ENCODE measurements at regions not wholly inside any gene's neighbourhood (a gene's known extent, or its start where the extent isn't known, plus 50 kb on each side); places are given as distances from the start of the nearest gene placed in this dataset.

DNA sequence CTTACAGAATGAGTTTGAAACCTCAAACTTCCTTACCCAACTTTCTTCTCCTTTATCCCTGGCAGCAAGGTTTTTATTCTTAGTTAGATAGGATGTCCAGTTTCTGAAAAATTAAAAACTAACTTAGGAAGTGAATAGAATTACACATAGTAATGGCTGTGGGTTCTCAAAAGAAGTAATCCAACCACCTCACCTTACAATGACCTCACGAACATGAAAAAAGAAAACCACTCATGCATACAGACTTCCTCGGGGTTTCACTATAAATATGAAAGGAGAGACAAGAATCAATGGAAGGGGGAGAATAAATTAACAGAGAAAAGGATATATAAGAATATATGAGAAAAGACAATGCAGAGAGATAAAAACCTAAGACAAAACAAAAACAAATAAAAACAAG lies 1044.3 kb upstream of the KLHL29 start:
- Histone ChIP-seq H3K4me3 (replicated peaks; ENCODE audit: low read depth, low read length) (no peak overlapping the region), H3K36me3 (ENCODE audit: control insufficient read depth, insufficient read depth, low read length) (no peaks in the 10 kb centered on the region), H3K27me3 (replicated peaks; ENCODE audit: control insufficient read depth, insufficient read depth, low read length) (no peaks in the 10 kb centered on the region)
- DNase-seq (ENCODE audit: extremely low read depth, insufficient read length) = no peak
- TF ChIP-seq, protein P1, sequence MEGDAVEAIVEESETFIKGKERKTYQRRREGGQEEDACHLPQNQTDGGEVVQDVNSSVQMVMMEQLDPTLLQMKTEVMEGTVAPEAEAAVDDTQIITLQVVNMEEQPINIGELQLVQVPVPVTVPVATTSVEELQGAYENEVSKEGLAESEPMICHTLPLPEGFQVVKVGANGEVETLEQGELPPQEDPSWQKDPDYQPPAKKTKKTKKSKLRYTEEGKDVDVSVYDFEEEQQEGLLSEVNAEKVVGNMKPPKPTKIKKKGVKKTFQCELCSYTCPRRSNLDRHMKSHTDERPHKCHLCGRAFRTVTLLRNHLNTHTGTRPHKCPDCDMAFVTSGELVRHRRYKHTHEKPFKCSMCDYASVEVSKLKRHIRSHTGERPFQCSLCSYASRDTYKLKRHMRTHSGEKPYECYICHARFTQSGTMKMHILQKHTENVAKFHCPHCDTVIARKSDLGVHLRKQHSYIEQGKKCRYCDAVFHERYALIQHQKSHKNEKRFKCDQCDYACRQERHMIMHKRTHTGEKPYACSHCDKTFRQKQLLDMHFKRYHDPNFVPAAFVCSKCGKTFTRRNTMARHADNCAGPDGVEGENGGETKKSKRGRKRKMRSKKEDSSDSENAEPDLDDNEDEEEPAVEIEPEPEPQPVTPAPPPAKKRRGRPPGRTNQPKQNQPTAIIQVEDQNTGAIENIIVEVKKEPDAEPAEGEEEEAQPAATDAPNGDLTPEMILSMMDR (IDR thresholded peaks at IDR 0.05; ENCODE audit: insufficient read depth, low read length, poor library complexity, severe bottlenecking) = no peak

DNA sequence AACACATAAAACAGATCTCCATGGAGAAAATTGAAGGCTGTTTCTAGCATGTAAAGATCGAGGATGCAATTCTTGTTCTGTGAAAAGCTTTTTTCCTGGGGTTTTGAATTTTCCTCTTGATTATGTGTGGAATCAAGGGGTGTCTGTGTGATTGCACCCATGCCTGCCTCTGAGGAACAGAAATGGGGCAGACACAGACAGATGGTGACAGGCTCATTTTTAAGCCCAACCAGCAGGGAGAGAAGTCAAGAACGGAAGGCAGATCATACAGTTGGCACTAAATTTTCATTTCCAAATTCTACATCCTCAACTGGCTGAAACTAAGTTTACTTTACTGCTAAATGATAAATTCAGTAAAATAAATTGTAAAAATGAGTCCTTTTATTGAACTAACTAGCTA lies 1037.7 kb upstream of the KLHL29 start:
- Histone ChIP-seq H3K27me3 (replicated peaks; ENCODE audit: control insufficient read depth, insufficient read depth, low read length) (no peaks in the 10 kb centered on the region), H3K36me3 (ENCODE audit: control insufficient read depth, insufficient read depth, low read length) (no peaks in the 10 kb centered on the region), H3K4me3 (replicated peaks; ENCODE audit: low read depth, low read length) (no peak overlapping the region)
- TF ChIP-seq, protein P1 (IDR thresholded peaks at IDR 0.05; ENCODE audit: insufficient read depth, low read length, poor library complexity, severe bottlenecking) = no peak
- no peak for DNase-seq (ENCODE audit: extremely low read depth, insufficient read length)

DNA sequence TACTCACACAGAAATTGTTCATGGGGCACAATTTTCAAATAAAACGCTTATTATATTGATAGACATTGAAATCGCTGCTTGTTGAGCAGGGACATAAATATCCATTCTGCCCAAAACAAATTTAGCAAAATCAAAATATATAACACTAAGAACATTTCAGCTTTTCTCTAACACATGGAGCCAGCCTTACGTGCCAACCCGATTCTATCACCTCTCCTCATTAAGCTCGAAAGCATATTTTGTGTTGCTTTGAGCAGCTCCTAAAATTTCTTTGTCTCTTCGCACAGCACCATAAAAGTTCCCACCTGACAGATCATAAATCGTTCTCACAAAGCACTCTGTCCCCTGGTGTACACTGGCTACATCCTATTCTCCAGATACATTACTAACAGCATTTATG lies 1034.4 kb upstream of the KLHL29 start:
- TF ChIP-seq, protein P1 (IDR thresholded peaks at IDR 0.05; ENCODE audit: insufficient read depth, low read length, poor library complexity, severe bottlenecking) = no peak
- Histone ChIP-seq H3K36me3 (ENCODE audit: control insufficient read depth, insufficient read depth, low read length) (no peaks in the 10 kb centered on the region), H3K27me3 (replicated peaks; ENCODE audit: control insufficient read depth, insufficient read depth, low read length) (no peaks in the 10 kb centered on the region), H3K4me3 (replicated peaks; ENCODE audit: low read depth, low read length) (no peak overlapping the region)
- DNase-seq (ENCODE audit: extremely low read depth, insufficient read length) = no peak

DNA sequence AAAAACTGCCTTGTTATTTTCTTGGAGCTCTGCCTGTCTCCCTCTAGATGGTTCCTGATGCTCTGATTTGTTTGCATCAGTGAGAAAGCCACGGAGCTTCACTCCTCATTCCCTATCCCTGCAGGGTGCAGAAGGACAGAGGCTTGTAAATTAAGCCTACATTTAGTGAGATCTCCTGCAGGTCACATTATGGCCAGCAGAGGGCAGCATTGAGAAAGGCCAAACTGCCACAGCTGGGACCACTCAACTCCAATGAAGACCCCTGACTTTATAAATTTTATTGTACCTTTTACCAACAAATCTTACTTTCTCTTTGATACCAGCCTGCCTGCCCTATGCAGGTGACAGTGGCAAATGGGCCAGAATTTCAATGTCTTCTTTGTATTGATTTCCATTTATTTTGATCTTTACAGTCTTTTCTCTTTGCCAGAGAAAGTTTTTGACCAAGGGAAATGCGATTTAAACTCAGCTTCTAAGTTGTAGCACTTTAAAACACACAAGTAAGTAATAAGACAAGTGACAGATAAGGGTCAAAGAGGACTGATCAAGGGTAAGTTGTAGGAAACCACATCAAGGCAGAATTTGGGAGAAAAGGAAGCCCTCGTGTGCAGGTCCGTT lies 1029.1 kb upstream of the KLHL29 start:
- Histone ChIP-seq H3K4me3 (replicated peaks; ENCODE audit: low read depth, low read length) (no peak overlapping the region), H3K36me3 (ENCODE audit: control insufficient read depth, insufficient read depth, low read length) (no peaks in the 10 kb centered on the region), H3K27me3 (replicated peaks; ENCODE audit: control insufficient read depth, insufficient read depth, low read length) (no peaks in the 10 kb centered on the region)
- TF ChIP-seq, protein P1 (IDR thresholded peaks at IDR 0.05; ENCODE audit: insufficient read depth, low read length, poor library complexity, severe bottlenecking) = peak; percentile 78
- no peak for DNase-seq (ENCODE audit: extremely low read depth, insufficient read length)

DNA sequence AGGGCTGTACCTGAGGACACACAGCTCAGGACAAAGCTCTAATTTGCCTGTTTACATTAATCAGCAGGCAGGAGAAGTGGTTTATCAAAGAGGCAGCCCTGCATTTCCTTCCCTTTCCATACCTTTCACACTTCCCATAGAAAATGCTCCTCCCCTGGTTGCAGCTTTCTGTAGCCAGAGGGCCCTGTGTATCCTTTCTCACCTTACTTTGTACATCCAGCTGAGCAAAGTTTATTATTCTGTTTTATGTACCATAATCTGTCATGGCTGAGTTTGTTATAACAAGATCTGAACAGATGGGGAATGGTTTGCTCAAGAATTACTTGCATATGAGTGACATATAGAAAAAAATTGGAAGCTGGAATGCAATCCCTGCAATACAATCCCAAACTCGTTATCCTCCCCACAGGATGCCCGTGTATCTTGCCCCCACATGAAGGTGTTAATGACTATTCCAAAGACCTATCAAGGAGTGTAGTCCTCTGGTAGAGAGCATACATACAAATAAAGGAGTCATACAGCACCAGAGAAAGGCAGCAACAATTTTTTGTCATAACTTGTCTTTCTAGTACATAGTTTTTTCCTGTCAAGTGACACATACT lies 1025.8 kb upstream of the KLHL29 start:
- no peaks in the 10 kb centered on the region for H3K36me3 ChIP-seq (ENCODE audit: control insufficient read depth, insufficient read depth, low read length)
- no peak overlapping the region for H3K4me3 ChIP-seq (replicated peaks; ENCODE audit: low read depth, low read length)
- TF ChIP-seq, protein P1 (IDR thresholded peaks at IDR 0.05; ENCODE audit: insufficient read depth, low read length, poor library complexity, severe bottlenecking) = no peak
- no peak for DNase-seq (ENCODE audit: extremely low read depth, insufficient read length)
- no peaks in the 10 kb centered on the region for H3K27me3 ChIP-seq (replicated peaks; ENCODE audit: control insufficient read depth, insufficient read depth, low read length)
